HG03565 (cell line): ENCODE measurements at regions not wholly inside any gene's neighbourhood (a gene's known extent, or its start where the extent isn't known, plus 50 kb on each side); places are given as distances from the start of the nearest gene placed in this dataset.
"Not testable (repeated sequence)": the region's sequence is repeated elsewhere in the genome, so short reads cannot be mapped to it uniquely, and the experiment has no call there.

Source experiments
- ATAC-seq: cut with Tn5 transposase; IDR thresholded peaks from one replicate; pipeline ENCODE4 v1.9.1; 2021; ENCODE audit warnings: mild to moderate bottlenecking, moderate library complexity; ENCODE audit not compliant: unreplicated experiment

- ATAC-seq = not testable (repeated sequence)
These were observed 69.6 kb upstream of the CCDC6 start for GRCh38 chr10:59975918-59976317.

GRCh38 chr10:59971915-59972314 is 65.6 kb upstream of the CCDC6 start:
- no peak for ATAC-seq

GRCh38 chr10:59970396-59971368 is 64.3 kb upstream of the CCDC6 start:
- ATAC-seq = peak; percentile 85

GRCh38 chr10:59968705-59969104 is 62.3 kb upstream of the CCDC6 start:
- no peak for ATAC-seq

- ATAC-seq = no peak
These were observed 60.7 kb upstream of the CCDC6 start for GRCh38 chr10:59967079-59967478.

GRCh38 chr10:59965899-59966650 is 59.7 kb upstream of the CCDC6 start:
- ATAC-seq = no peak

GRCh38 chr10:59962756-59963155 is 56.4 kb upstream of the CCDC6 start:
- no peak for ATAC-seq

- ATAC-seq = no peak
These were observed 54.4 kb upstream of the CCDC6 start for GRCh38 chr10:59960751-59961150.

GRCh38 chr10:59959504-59960018 is 53.2 kb upstream of the CCDC6 start:
- no peak for ATAC-seq

GRCh38 chr10:59958882-59959281 is 52.5 kb upstream of the CCDC6 start:
- no peak for ATAC-seq

GRCh38 chr10:59957975-59958374 is 51.6 kb upstream of the CCDC6 start:
- ATAC-seq = no peak
